OCI-LY1 (cell line): ENCODE measurements at regions not wholly inside any gene's neighbourhood (a gene's known extent, or its start where the extent isn't known, plus 50 kb on each side); places are given as distances from the start of the nearest gene placed in this dataset.

Experiments
- EZH2 ChIP-seq: fragments of 200-600 bp; sonication (generic), shearing (Covaris generic); IDR thresholded peaks from 2 replicates; pipeline ENCODE4 v1.8.0; 2017; ENCODE audit warnings: borderline replicate concordance, mixed run types, mild to moderate bottlenecking, antibody characterized with exemption, low read length, moderate library complexity, mixed read lengths
- TF ChIP-seq, protein P1 (sequence below): fragments of 200-600 bp; sonication (generic), shearing (Covaris generic); IDR thresholded peaks from 2 replicates; pipeline ENCODE4 v1.5.1; 2017; ENCODE audit warnings: mild to moderate bottlenecking, antibody characterized with exemption, low read length, moderate library complexity, mixed read lengths

DNA sequence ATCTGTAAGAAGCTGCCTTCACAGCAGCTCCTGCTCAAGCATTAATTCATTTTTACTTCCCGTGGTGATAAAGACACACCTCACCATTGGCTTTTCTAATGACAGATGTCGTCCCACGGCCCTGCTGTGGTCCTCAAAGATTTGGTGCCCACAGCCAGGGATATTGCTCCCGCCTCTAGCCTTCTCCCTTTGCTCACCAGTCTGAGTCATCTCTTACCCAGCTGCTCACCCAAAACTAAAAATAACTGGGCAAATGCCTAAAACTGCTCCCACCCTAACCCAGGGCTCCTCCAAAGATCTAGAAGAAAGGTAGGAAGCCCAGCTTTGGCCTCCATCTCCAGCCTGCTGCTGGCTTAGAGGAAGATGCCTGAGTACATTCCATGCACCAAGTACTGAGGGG is 371.1 kb upstream of the ZNF507 start:
- TF ChIP-seq, protein P1, sequence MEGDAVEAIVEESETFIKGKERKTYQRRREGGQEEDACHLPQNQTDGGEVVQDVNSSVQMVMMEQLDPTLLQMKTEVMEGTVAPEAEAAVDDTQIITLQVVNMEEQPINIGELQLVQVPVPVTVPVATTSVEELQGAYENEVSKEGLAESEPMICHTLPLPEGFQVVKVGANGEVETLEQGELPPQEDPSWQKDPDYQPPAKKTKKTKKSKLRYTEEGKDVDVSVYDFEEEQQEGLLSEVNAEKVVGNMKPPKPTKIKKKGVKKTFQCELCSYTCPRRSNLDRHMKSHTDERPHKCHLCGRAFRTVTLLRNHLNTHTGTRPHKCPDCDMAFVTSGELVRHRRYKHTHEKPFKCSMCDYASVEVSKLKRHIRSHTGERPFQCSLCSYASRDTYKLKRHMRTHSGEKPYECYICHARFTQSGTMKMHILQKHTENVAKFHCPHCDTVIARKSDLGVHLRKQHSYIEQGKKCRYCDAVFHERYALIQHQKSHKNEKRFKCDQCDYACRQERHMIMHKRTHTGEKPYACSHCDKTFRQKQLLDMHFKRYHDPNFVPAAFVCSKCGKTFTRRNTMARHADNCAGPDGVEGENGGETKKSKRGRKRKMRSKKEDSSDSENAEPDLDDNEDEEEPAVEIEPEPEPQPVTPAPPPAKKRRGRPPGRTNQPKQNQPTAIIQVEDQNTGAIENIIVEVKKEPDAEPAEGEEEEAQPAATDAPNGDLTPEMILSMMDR = no peak
- TF ChIP-seq EZH2 = no peak
